ENCODE measurements at regions not wholly inside any gene's neighbourhood (a gene's known extent, or its start where the extent isn't known, plus 50 kb on each side); places are given as distances from the start of the nearest gene placed in this dataset.

DNA sequence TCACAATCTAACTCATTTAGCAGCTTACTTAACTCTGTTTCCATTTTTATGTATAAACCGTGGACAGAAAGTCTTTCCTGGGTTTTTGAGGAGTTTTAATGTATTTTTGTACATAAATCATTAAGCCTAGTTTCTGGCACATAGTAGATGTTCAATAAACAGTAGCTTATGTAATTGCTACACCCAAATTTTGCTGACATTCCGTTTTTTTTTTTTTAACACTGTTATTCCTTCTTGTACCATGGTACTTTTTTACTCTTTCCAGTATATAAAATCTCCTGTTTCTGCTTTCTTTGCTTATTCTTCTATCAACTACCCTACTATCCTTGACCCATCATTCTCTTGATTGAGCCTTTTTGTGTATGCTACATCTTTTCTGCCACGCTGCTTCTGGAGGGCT is 1151.3 kb upstream of the CRIM1 start:
- ChIA-PET CTCF (ENCODE audit: unreplicated experiment) (no interaction called here), POLR2A (interaction anchor here (0.6 to 0.9 kb wide), 2 partner anchors 49 to 153 kb away, joined by 3 read pairs; no protein-coding TSS in a partner anchor)
- no peak for DNase-seq (ENCODE audit: low spot score)
- Histone ChIP-seq H3K9me3 (ENCODE audit: low read length) (no peaks in the 10 kb centered on the region), H3K36me3 (ENCODE audit: insufficient read depth, low read length) (no peaks in the 10 kb centered on the region), H3K9me2 (ENCODE audit: insufficient read depth, low read length) (no peaks in the 10 kb centered on the region), H3K79me2 (ENCODE audit: insufficient read depth, low read depth, low read length) (no peaks in the 10 kb centered on the region), H3K4me1 (ENCODE audit: insufficient read depth, low read length, poor library complexity, severe bottlenecking) (no peaks in the 10 kb centered on the region), H4K20me1 (ENCODE audit: insufficient read depth, low read length) (no peaks in the 10 kb centered on the region), H2AFZ (ENCODE audit: low read length) (no peak overlapping the region), H3K4me2 (ENCODE audit: low read length) (no peak overlapping the region), H3K27ac (ENCODE audit: low read depth, low read length, poor library complexity, severe bottlenecking) (no peak overlapping the region), H3K4me3 (ENCODE audit: low read depth, low read length, poor library complexity, severe bottlenecking) (no peak overlapping the region)
- no TSS peak for BruUV-seq (replicated peaks)
- intact Hi-C loops (cut with micrococcal nuclease; ENCODE audit: unreplicated experiment) = no loop called here
- TF ChIP-seq EZH2phosphoT487 (IDR thresholded peaks at IDR 0.05; ENCODE audit: borderline replicate concordance, low read depth, low read length) (no peak), CTCF (conservative IDR thresholded peaks at IDR 0.05; ENCODE audit: low read length) (no peak)

DNA sequence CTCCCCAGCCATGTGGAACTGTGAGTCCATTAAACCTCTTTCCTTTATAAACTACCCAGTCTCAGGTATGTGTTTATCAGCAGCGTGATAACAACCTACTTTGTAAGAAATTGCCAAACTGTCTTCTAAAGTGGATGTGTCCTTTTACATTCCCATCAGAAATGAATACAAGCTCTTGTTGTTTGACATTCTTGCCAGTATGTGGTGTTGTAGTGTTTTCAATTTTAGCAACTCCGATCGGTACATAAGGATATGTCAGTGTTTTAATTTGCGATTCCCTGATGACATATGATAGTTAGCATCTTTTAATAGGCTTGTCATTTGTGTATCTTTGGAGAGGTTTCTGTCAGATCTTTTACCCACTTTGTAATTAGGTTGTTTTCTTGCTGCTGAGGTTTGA is 1156.3 kb upstream of the CRIM1 start:
- Histone ChIP-seq H2AFZ (ENCODE audit: low read length) (no peak overlapping the region), H3K4me2 (ENCODE audit: low read length) (no peak overlapping the region), H3K9me2 (ENCODE audit: insufficient read depth, low read length) (no peaks in the 10 kb centered on the region), H3K79me2 (ENCODE audit: insufficient read depth, low read depth, low read length) (no peaks in the 10 kb centered on the region), H3K36me3 (ENCODE audit: insufficient read depth, low read length) (no peaks in the 10 kb centered on the region), H3K4me1 (ENCODE audit: insufficient read depth, low read length, poor library complexity, severe bottlenecking) (no peaks in the 10 kb centered on the region), H3K4me3 (ENCODE audit: low read depth, low read length, poor library complexity, severe bottlenecking) (no peak overlapping the region), H4K20me1 (ENCODE audit: insufficient read depth, low read length) (no peaks in the 10 kb centered on the region), H3K27ac (ENCODE audit: low read depth, low read length, poor library complexity, severe bottlenecking) (no peak overlapping the region), H3K9me3 (ENCODE audit: low read length) (no peaks in the 10 kb centered on the region)
- ChIA-PET POLR2A (interaction anchor here (0.6 kb wide), 1 partner anchor 293 kb away, joined by 3 read pairs; no protein-coding TSS in a partner anchor), CTCF (ENCODE audit: unreplicated experiment) (no interaction called here)
- TF ChIP-seq CTCF (conservative IDR thresholded peaks at IDR 0.05; ENCODE audit: low read length) = no peak
- TF ChIP-seq EZH2phosphoT487 (IDR thresholded peaks at IDR 0.05; ENCODE audit: borderline replicate concordance, low read depth, low read length) = no peak
- intact Hi-C loops (cut with micrococcal nuclease; ENCODE audit: unreplicated experiment) = no loop called here
- DNase-seq (ENCODE audit: low spot score) = no peak
- no TSS peak for BruUV-seq (replicated peaks)

- no peaks in the 10 kb centered on the region for H3K79me2 ChIP-seq (ENCODE audit: insufficient read depth, low read depth, low read length)
- CTCF ChIA-PET (ENCODE audit: unreplicated experiment) = no interaction called here
- no peak overlapping the region for H2AFZ ChIP-seq (ENCODE audit: low read length)
- no peak for DNase-seq (ENCODE audit: low spot score)
- H3K9me2 ChIP-seq (ENCODE audit: insufficient read depth, low read length) = no peaks in the 10 kb centered on the region
- no peak overlapping the region for H3K4me2 ChIP-seq (ENCODE audit: low read length)
- H3K4me1 ChIP-seq (ENCODE audit: insufficient read depth, low read length, poor library complexity, severe bottlenecking) = no peaks in the 10 kb centered on the region
- H3K36me3 ChIP-seq (ENCODE audit: insufficient read depth, low read length) = no peaks in the 10 kb centered on the region
- BruUV-seq (replicated peaks) = no TSS peak
- no peaks in the 10 kb centered on the region for H4K20me1 ChIP-seq (ENCODE audit: insufficient read depth, low read length)
- H3K4me3 ChIP-seq (ENCODE audit: low read depth, low read length, poor library complexity, severe bottlenecking) = no peak overlapping the region
- H3K27ac ChIP-seq (ENCODE audit: low read depth, low read length, poor library complexity, severe bottlenecking) = no peak overlapping the region
- intact Hi-C loops (cut with micrococcal nuclease; ENCODE audit: unreplicated experiment) = no loop called here
- POLR2A ChIA-PET = interaction anchor here (0.8 kb wide), 1 partner anchor 50 kb away, joined by 5 read pairs; no protein-coding TSS in a partner anchor
- TF ChIP-seq CTCF (conservative IDR thresholded peaks at IDR 0.05; ENCODE audit: low read length) = no peak
- TF ChIP-seq EZH2phosphoT487 (IDR thresholded peaks at IDR 0.05; ENCODE audit: borderline replicate concordance, low read depth, low read length) = no peak
- no peaks in the 10 kb centered on the region for H3K9me3 ChIP-seq (ENCODE audit: low read length)
Observed at GRCh38 chr2:35185861-35186412, 1169.6 kb upstream of the CRIM1 start.

All from OCI-LY7 (cell line).